ENCODE measurements at regions not wholly inside any gene's neighbourhood (a gene's known extent, or its start where the extent isn't known, plus 50 kb on each side); places are given as distances from the start of the nearest gene placed in this dataset.
A peak's percentile ranks its signal among the peaks of the same experiment; 100 is the strongest.
"Not testable (repeated sequence)": the region's sequence is repeated elsewhere in the genome, so short reads cannot be mapped to it uniquely, and the experiment has no call there.

- H3K4me2 ChIP-seq = peak overlapping the region; percentile 25
- H4K20me1 ChIP-seq (ENCODE audit: insufficient read depth, poor library complexity, severe bottlenecking) = no peaks in the 10 kb centered on the region
- TF ChIP-seq EZH2phosphoT487 (IDR thresholded peaks at IDR 0.05; ENCODE audit: low read depth, severe bottlenecking, unreplicated experiment) = no peak
- TF ChIP-seq, protein P1, sequence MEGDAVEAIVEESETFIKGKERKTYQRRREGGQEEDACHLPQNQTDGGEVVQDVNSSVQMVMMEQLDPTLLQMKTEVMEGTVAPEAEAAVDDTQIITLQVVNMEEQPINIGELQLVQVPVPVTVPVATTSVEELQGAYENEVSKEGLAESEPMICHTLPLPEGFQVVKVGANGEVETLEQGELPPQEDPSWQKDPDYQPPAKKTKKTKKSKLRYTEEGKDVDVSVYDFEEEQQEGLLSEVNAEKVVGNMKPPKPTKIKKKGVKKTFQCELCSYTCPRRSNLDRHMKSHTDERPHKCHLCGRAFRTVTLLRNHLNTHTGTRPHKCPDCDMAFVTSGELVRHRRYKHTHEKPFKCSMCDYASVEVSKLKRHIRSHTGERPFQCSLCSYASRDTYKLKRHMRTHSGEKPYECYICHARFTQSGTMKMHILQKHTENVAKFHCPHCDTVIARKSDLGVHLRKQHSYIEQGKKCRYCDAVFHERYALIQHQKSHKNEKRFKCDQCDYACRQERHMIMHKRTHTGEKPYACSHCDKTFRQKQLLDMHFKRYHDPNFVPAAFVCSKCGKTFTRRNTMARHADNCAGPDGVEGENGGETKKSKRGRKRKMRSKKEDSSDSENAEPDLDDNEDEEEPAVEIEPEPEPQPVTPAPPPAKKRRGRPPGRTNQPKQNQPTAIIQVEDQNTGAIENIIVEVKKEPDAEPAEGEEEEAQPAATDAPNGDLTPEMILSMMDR (IDR thresholded peaks at IDR 0.05; ENCODE audit: poor library complexity) = no peak
- no peak for TF ChIP-seq EZH2 (IDR thresholded peaks at IDR 0.05; ENCODE audit: borderline replicate concordance)
- WGBS (ENCODE audit: low lambda C conversion rate, missing lambda C conversion rate) = 79% methylated on average over 9 of the region's 9 CpGs
- H3K9me3 ChIP-seq (ENCODE audit: low read depth) = no peaks in the 10 kb centered on the region
- H2AFZ ChIP-seq = no peak overlapping the region
- H3K79me2 ChIP-seq = no peaks in the 10 kb centered on the region
- no peaks in the 10 kb centered on the region for H3K27me3 ChIP-seq
- no peak for DNase-seq (ENCODE audit: low spot score)
- no peaks in the 10 kb centered on the region for H3K36me3 ChIP-seq (replicated peaks; ENCODE audit: insufficient read depth, low read depth)
- H3K9me2 ChIP-seq (replicated peaks; ENCODE audit: insufficient read depth) = no peaks in the 10 kb centered on the region
- H3K27ac ChIP-seq = peak overlapping the region; percentile 56
- H3K4me1 ChIP-seq (ENCODE audit: insufficient read depth) = no peaks in the 10 kb centered on the region
- H3K4me3 ChIP-seq = no peak overlapping the region
Measured at GRCh38 chr20:54793291-54793992, 318.0 kb downstream of the DOK5 start.

- H3K4me2 ChIP-seq = peak overlapping the region; percentile 25
- TF ChIP-seq, protein P1 (IDR thresholded peaks at IDR 0.05; ENCODE audit: poor library complexity) = no peak
- TF ChIP-seq EZH2phosphoT487 (IDR thresholded peaks at IDR 0.05; ENCODE audit: low read depth, severe bottlenecking, unreplicated experiment) (no peak), EZH2 (IDR thresholded peaks at IDR 0.05; ENCODE audit: borderline replicate concordance) (no peak)
- no peak overlapping the region for H3K4me3 ChIP-seq
- no peaks in the 10 kb centered on the region for H3K79me2 ChIP-seq
- WGBS (ENCODE audit: low lambda C conversion rate, missing lambda C conversion rate) = 76% methylated on average over 2 of the region's 2 CpGs
- peak overlapping the region; percentile 56 for H3K27ac ChIP-seq
- no peaks in the 10 kb centered on the region for H3K36me3 ChIP-seq (replicated peaks; ENCODE audit: insufficient read depth, low read depth)
- DNase-seq (ENCODE audit: low spot score) = no peak
- H3K9me2 ChIP-seq (replicated peaks; ENCODE audit: insufficient read depth) = no peaks in the 10 kb centered on the region
- no peaks in the 10 kb centered on the region for H3K9me3 ChIP-seq (ENCODE audit: low read depth)
- H4K20me1 ChIP-seq (ENCODE audit: insufficient read depth, poor library complexity, severe bottlenecking) = no peaks in the 10 kb centered on the region
- H3K27me3 ChIP-seq = no peaks in the 10 kb centered on the region
- H3K4me1 ChIP-seq (ENCODE audit: insufficient read depth) = no peaks in the 10 kb centered on the region
- no peak overlapping the region for H2AFZ ChIP-seq
Measured at GRCh38 chr20:54792688-54793087, 317.3 kb downstream of the DOK5 start.

DNA sequence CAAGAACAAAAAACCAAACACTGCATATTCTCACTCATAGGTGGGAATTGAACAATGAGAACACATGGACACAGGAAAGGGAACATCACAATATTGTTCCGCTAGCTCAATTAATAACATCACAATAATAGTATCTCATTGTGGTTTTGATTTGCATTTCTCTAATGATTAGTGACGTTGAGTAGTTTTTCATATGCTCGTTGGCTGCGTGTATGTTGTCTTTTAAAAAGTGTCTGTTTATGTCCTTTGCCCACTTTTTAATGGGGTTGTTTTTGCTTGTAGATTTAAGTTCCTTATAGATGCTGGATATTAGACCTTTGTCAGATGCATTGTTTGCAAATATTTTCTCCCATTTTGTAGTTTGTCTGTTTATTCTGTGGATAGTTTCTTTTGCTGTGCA, 312.9 kb downstream of the DOK5 start:
- not testable (repeated sequence) for DNase-seq (ENCODE audit: low spot score); H3K4me2 ChIP-seq; H3K9me2 ChIP-seq (replicated peaks; ENCODE audit: insufficient read depth); H3K27ac ChIP-seq; H3K36me3 ChIP-seq (replicated peaks; ENCODE audit: insufficient read depth, low read depth); H3K27me3 ChIP-seq; H3K9me3 ChIP-seq (ENCODE audit: low read depth); H2AFZ ChIP-seq; H4K20me1 ChIP-seq (ENCODE audit: insufficient read depth, poor library complexity, severe bottlenecking); H3K79me2 ChIP-seq; H3K4me3 ChIP-seq; H3K4me1 ChIP-seq (ENCODE audit: insufficient read depth)
- WGBS (ENCODE audit: low lambda C conversion rate, missing lambda C conversion rate) = 93% methylated on average over 4 of the region's 4 CpGs

- not testable (repeated sequence) for H3K9me2 ChIP-seq (replicated peaks; ENCODE audit: insufficient read depth); H3K9me3 ChIP-seq (ENCODE audit: low read depth); H3K4me1 ChIP-seq (ENCODE audit: insufficient read depth); H3K4me3 ChIP-seq; H3K27me3 ChIP-seq; H2AFZ ChIP-seq; H3K79me2 ChIP-seq; H3K36me3 ChIP-seq (replicated peaks; ENCODE audit: insufficient read depth, low read depth); H4K20me1 ChIP-seq (ENCODE audit: insufficient read depth, poor library complexity, severe bottlenecking); DNase-seq (ENCODE audit: low spot score); H3K4me2 ChIP-seq; H3K27ac ChIP-seq
- WGBS (ENCODE audit: low lambda C conversion rate, missing lambda C conversion rate) = 88% methylated on average over 9 of the region's 9 CpGs
Measured at GRCh38 chr20:54782758-54783157, 307.4 kb downstream of the DOK5 start.
